SK-N-SH (cell line): ENCODE measurements at regions not wholly inside any gene's neighbourhood (a gene's known extent, or its start where the extent isn't known, plus 50 kb on each side); places are given as distances from the start of the nearest gene placed in this dataset.

Source experiments
- CTCF ChIA-PET: fragments of 300-600, 350-600 bp; formaldehyde crosslinking; extraction: SDS; loops from one replicate; lab custom pipeline; 2021; lab: Yijun Ruan, JAX
- POLR2A ChIA-PET: fragments of 350-600 bp; sonication (Branson Sonifier 250); formaldehyde crosslinking; extraction: SDS; loops from one replicate; lab custom pipeline; 2020; ENCODE audit warnings: antibody characterized with exemption, inconsistent platforms; lab: Yijun Ruan, JAX
- DNase-seq: peaks from one replicate; pipeline ENCODE4 v3.0.0; 2012
- H2AFZ ChIP-seq: fragments of 200-600 bp; sonication (generic); 2 replicates; pipeline ENCODE4 v1.8.1; 2016; ENCODE audit warnings: antibody characterized with exemption, mild to moderate bottlenecking, low read depth
- H3F3A ChIP-seq: fragments of 200-600 bp; sonication (generic); replicated peaks from 2 replicates; pipeline ENCODE3; 2016; ENCODE audit warnings: antibody characterized with exemption, mild to moderate bottlenecking; ENCODE audit not compliant: insufficient read depth
- H3K27ac ChIP-seq, 2 experiments: fragments of 200-500 bp in 1 of 2; fragments of 200-600 bp in 1 of 2; sonication (Bioruptor generic) in 1 of 2; sonication (generic), shearing (Covaris generic) in 1 of 2; 2 replicates each; pipeline versions ENCODE4 v1.5.1 to v1.6.1; 2014 to 2016; ENCODE audit warnings: low read depth in 2 of 2, inconsistent platforms in 1 of 2, low read length in 1 of 2, mild to moderate bottlenecking in 1 of 2, mixed read lengths in 1 of 2
- H3K27me3 ChIP-seq: fragments of 200-600 bp; sonication (generic), shearing (Covaris generic); 2 replicates; pipeline ENCODE4 v1.6.1; 2016; ENCODE audit warnings: mixed run types; ENCODE audit not compliant: insufficient read depth
- H3K36me3 ChIP-seq, 2 experiments: fragments of 200-500 bp in 1 of 2; fragments of 200-600 bp in 1 of 2; sonication (Bioruptor generic) in 1 of 2; sonication (generic) in 1 of 2; replicated peaks in 1 of 2; 2 replicates each; pipeline versions ENCODE3 to v1.5.1; 2014 to 2016; ENCODE audit warnings: low read length in 1 of 2, mild to moderate bottlenecking in 1 of 2; ENCODE audit not compliant: insufficient read depth in 2 of 2, control insufficient read depth in 1 of 2
- H3K4me1 ChIP-seq, 2 experiments: fragments of 200-500 bp in 1 of 2; fragments of 200-600 bp in 1 of 2; sonication (Bioruptor generic) in 1 of 2; sonication (generic), shearing (Covaris generic) in 1 of 2; 2 replicates each; pipeline versions ENCODE4 v1.5.1 to v1.6.1; 2014 to 2016; ENCODE audit warnings: low read depth in 1 of 2, low read length in 1 of 2, mixed run types in 1 of 2; ENCODE audit not compliant: insufficient read depth in 2 of 2, control insufficient read depth in 1 of 2
- H3K4me2 ChIP-seq: fragments of 200-600 bp; sonication (generic), shearing (Covaris generic); 2 replicates; pipeline ENCODE4 v1.6.1; 2017; ENCODE audit warnings: mixed run types
- H3K4me3 ChIP-seq, 2 experiments: fragments of 200-500 bp in 1 of 2; fragments of 200-600 bp in 1 of 2; sonication (Bioruptor generic) in 1 of 2; sonication (generic), shearing (Covaris generic) in 1 of 2; 2 replicates each; pipeline versions ENCODE4 v1.5.1 to v1.8.1; 2014 to 2016; ENCODE audit warnings: low read depth in 2 of 2, inconsistent platforms in 1 of 2, low read length in 1 of 2, mild to moderate bottlenecking in 1 of 2, mixed read lengths in 1 of 2, moderate library complexity in 1 of 2
- H3K79me2 ChIP-seq: fragments of 200-600 bp; sonication (generic); 2 replicates; pipeline ENCODE4 v1.8.1; 2017; ENCODE audit warnings: mild to moderate bottlenecking; ENCODE audit not compliant: insufficient read depth
- H3K9ac ChIP-seq: fragments of 200-600 bp; sonication (generic); 2 replicates; pipeline ENCODE4 v1.6.1; 2017; ENCODE audit warnings: mixed run types
- H3K9me2 ChIP-seq: fragments of 200-600 bp; sonication (generic); 2 replicates; pipeline ENCODE4 v1.6.1; 2017; ENCODE audit warnings: mixed run types
- H3K9me3 ChIP-seq: fragments of 200-600 bp; sonication (generic); 2 replicates; pipeline ENCODE4 v1.6.1; 2017; ENCODE audit warnings: mixed run types, mild to moderate bottlenecking, moderate library complexity
- H4K20me1 ChIP-seq: fragments of 200-600 bp; sonication (generic); 2 replicates; pipeline ENCODE4 v1.6.1; 2017; ENCODE audit warnings: mild to moderate bottlenecking, mixed run types; ENCODE audit not compliant: insufficient read depth
- ELF1 ChIP-seq: IDR thresholded peaks from 2 replicates; pipeline ENCODE4 v1.4.0; 2012
- EZH2phosphoT487 ChIP-seq: fragments of 200-600 bp; sonication (generic); IDR thresholded peaks from 2 replicates; pipeline ENCODE4 v1.6.1; 2017; ENCODE audit warnings: low read depth, mixed run types, mild to moderate bottlenecking, antibody characterized with exemption, moderate library complexity, borderline replicate concordance
- IRF3 ChIP-seq: fragments of 150-350 bp; IDR thresholded peaks from 2 replicates; pipeline ENCODE4 v1.6.1; 2016; ENCODE audit warnings: mild to moderate bottlenecking, low read depth, low read length
- NRF1 ChIP-seq: IDR thresholded peaks from 2 replicates; pipeline ENCODE4 v1.6.1; 2012; ENCODE audit warnings: low read depth, mild to moderate bottlenecking, low read length
- PBX3 ChIP-seq: IDR thresholded peaks from 2 replicates; pipeline ENCODE4; 2012
- POLR2AphosphoS5 ChIP-seq: IDR thresholded peaks from 2 replicates; pipeline ENCODE4 v1.6.1; 2012; ENCODE audit warnings: low read depth, low read length
- REST ChIP-seq: IDR thresholded peaks from 2 replicates; pipeline ENCODE4 v1.6.1; 2012; ENCODE audit warnings: mild to moderate bottlenecking, low read depth, low read length, moderate library complexity
- USF2 ChIP-seq: fragments of 150-350 bp; IDR thresholded peaks from 2 replicates; pipeline ENCODE4 v1.6.1; 2017; ENCODE audit warnings: antibody characterized with exemption, low read length, low read depth, borderline replicate concordance
- YY1 ChIP-seq: IDR thresholded peaks from 2 replicates; pipeline ENCODE4 v1.4.0; 2012; ENCODE audit warnings: low read depth, mild to moderate bottlenecking
- WGBS: methylation state at CpG from one replicate; pipeline ENCODE4 v1.1.6; 2017; ENCODE audit warnings: low lambda C conversion rate; 5-methylcytosine and 5-hydroxymethylcytosine counted together

DNA sequence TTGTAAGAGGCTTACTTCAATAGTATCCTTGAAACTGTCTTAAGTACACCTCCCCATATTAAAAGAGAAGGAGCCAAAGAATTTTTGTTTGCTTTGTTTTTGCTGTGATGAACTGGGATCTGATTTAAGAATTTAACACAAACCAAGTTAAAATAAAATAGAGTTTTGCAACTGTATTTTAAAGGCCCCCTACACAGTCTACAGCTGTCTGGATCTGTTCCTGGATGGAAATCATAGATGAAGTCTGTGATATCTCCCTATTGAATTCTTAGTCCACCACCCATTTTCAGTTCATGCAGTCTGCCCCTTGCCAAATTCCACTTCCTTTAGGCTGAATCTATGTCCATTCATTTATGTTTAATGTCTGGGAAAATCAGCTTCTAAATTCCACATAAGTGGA is 169.8 kb upstream of the MEOX2 start:
- H3K36me3 ChIP-seq: no peaks in the 10 kb centered on the region
- H3K9me2 ChIP-seq: no peaks in the 10 kb centered on the region
- TF ChIP-seq ELF1 (no peak), POLR2AphosphoS5 (no peak)
- H3K79me2 ChIP-seq: no peaks in the 10 kb centered on the region
- no peaks in the 10 kb centered on the region for H3K4me1 ChIP-seq
- H3K27me3 ChIP-seq: no peaks in the 10 kb centered on the region
- no peaks in the 10 kb centered on the region for H3F3A ChIP-seq
- H3K9ac ChIP-seq: no peak overlapping the region
- H3K27ac ChIP-seq: no peak overlapping the region
- CTCF ChIA-PET: interaction anchor here (1.2 kb wide), 1 partner anchor 18 kb away, joined by 3 read pairs; no protein-coding TSS in a partner anchor
- POLR2A ChIA-PET: no interaction called here
- DNase-seq: no peak
- no peaks in the 10 kb centered on the region for H4K20me1 ChIP-seq
- no peak overlapping the region for H3K4me3 ChIP-seq
- H3K9me3 ChIP-seq: no peaks in the 10 kb centered on the region
- no peak overlapping the region for H2AFZ ChIP-seq
- H3K4me2 ChIP-seq: no peak overlapping the region

DNA sequence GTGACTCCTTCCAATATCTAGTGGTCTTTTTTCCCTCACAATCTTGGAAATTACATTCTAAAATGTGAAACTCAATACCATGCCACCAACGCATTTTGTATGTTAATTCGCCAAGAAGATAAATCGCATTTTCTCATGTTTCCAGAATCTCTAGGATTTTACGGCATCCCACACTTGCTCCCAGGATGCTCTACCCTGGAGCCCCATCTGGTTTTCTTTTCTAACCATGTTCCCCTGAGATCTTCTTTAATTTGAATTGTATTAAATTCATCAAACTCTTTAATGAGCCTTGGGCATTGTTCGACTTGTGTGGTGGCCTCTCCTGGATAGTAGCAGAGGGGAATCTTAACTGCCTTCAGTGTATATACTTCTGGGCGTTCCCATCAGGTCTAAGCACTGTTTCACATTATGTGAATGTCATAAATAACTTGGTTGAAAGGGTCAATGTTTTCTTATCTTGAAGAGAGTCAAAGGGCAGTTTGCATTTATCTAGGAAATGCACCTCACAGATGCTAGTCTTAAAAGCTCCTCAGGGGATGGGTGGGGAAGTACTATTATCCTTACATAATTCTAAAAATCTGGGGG is 169.1 kb upstream of the MEOX2 start:
- DNase-seq: no peak
- POLR2A ChIA-PET: no interaction called here
- Histone ChIP-seq H3K4me3 (no peak overlapping the region), H3K27ac (no peak overlapping the region), H2AFZ (no peak overlapping the region), H3K4me2 (no peak overlapping the region), H3K9ac (no peak overlapping the region), H3K9me3 (no peaks in the 10 kb centered on the region), H3K27me3 (no peaks in the 10 kb centered on the region), H3K4me1 (no peaks in the 10 kb centered on the region), H3F3A (no peaks in the 10 kb centered on the region), H4K20me1 (no peaks in the 10 kb centered on the region), H3K36me3 (no peaks in the 10 kb centered on the region), H3K9me2 (no peaks in the 10 kb centered on the region), H3K79me2 (no peaks in the 10 kb centered on the region)
- TF ChIP-seq REST: no peak
- WGBS: 22% methylated on average over 6 of the region's 6 CpGs
- CTCF ChIA-PET: no interaction called here

DNA sequence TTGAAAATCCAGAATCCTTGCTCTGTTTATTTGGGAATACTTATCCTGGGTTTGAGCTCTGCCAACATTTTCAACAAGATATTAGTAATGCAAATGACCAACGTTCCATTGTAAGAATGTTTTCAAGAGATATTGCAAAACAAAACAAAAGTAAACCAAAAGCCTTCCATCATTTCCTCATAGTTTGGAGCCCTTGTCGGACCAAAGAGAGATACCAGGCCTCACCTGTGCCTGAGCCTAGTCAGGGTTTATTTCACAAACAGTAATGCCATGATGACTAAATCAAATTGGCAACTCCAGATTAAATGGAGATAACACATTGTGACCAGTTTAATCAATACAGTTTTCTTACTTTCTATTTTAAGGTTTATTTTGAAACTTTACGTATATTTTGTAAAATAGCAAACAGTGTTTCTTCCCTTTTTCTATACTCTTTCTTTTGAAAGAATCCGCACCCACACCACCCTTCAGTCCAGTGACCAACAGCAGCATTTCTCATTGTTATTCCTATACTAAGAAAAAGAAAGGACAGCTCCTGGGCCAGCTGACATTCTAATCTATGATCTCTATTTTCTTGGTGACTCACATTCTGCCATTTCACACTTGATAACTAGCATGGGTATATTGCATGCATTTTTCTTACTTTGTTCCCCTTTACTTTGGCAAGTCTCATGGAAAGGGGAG is 168.5 kb upstream of the MEOX2 start:
- H2AFZ ChIP-seq: no peak overlapping the region
- no peak overlapping the region for H3K9ac ChIP-seq
- H4K20me1 ChIP-seq: no peaks in the 10 kb centered on the region
- H3F3A ChIP-seq: no peaks in the 10 kb centered on the region
- no peaks in the 10 kb centered on the region for H3K79me2 ChIP-seq
- WGBS: 25% methylated on average over 4 of the region's 4 CpGs
- no peaks in the 10 kb centered on the region for H3K9me3 ChIP-seq
- no peaks in the 10 kb centered on the region for H3K27me3 ChIP-seq
- H3K4me2 ChIP-seq: no peak overlapping the region
- no peaks in the 10 kb centered on the region for H3K4me1 ChIP-seq
- no peak overlapping the region for H3K4me3 ChIP-seq
- DNase-seq: no peak
- POLR2A ChIA-PET: no interaction called here
- no peaks in the 10 kb centered on the region for H3K36me3 ChIP-seq
- H3K9me2 ChIP-seq: no peaks in the 10 kb centered on the region
- CTCF ChIA-PET: no interaction called here
- no peak overlapping the region for H3K27ac ChIP-seq
- no peak for TF ChIP-seq PBX3
- TF ChIP-seq IRF3: no peak
- TF ChIP-seq USF2: no peak
- no peak for TF ChIP-seq REST
- TF ChIP-seq NRF1: no peak
- TF ChIP-seq EZH2phosphoT487: no peak
- no peak for TF ChIP-seq YY1
